Left hindlimb (tissue), 1 donor: ENCODE measurements at regions not wholly inside any gene's neighbourhood (a gene's known extent, or its start where the extent isn't known, plus 50 kb on each side); places are given as distances from the start of the nearest gene placed in this dataset.
"Not testable (repeated sequence)": the region's sequence is repeated elsewhere in the genome, so short reads cannot be mapped to it uniquely, and the experiment has no call there.

Experiments
- DNase-seq: peaks from one replicate; pipeline ENCODE4 v3.0.0-alpha.2; 2018

DNA sequence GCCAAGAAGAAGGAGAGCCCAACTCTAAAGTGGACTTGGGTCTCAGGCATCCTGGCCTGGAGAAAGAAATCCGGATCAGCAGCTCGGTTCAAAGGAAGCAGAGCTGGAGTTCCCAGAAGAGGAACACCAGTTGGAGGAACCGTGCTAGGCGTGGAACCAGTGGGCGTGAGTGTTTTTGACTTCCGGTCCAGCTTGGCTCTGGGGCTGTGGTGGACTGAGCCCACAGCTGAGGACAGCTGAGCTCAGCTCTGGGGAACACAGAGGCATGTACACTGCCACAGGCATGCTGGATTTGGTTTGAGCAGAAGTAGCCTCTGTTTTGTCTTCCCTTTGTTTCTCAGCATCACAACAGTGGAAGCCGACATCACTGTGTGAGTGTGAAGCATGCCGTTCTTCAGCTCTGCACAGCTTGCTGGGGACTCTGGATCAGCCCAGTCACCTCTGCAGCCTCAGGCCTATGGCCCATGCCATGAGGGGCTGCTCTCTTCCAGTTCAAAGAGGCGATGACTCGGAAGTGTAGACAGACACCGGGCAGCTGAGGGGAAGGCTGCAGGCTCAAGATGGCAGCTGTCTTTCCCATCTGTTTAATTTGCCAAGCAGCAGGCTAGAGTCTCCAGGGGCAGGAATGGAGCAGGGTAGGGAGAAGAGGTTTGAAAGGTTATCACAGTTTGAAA is 185.8 kb upstream of the UBE3A start:
- no peak for DNase-seq

DNA sequence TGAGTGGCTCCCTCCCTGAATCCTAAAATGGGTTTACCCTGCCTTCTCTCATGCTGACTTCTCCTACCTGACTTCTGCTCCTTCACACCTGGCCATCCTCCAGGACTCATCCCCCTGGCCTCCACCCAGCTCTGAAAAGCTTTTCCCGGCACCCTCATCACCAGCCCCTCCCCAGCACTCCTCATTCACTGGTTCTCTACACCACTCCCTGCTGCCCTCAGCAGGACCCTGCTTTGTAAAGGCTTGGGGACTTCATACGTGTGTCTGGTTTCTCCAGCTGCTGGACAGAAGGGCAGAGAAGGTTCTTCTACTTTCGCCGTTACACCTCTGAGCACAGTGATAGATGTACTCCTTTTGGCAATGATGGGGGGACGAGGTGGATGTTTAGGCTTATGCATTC is 184.9 kb upstream of the UBE3A start:
- DNase-seq: no peak

DNA sequence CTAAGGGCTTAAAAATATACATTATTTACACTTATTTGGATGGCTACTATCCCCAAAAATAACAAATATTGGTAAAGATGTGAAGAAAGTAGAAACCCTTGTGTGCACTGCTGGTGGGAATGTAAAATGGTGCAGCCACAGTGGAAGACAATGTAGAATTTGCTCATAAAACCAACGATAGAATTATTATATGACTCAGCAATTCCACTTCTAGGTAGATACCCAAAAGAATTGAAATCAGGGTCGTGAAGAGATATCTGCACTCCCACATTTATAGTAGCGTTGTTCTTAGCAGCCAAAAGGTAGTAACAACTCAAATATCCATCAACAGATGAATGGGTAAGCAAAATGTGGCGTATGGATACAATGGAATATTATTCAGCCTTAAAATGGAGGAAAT is 181.6 kb upstream of the UBE3A start:
- DNase-seq: no peak

DNA sequence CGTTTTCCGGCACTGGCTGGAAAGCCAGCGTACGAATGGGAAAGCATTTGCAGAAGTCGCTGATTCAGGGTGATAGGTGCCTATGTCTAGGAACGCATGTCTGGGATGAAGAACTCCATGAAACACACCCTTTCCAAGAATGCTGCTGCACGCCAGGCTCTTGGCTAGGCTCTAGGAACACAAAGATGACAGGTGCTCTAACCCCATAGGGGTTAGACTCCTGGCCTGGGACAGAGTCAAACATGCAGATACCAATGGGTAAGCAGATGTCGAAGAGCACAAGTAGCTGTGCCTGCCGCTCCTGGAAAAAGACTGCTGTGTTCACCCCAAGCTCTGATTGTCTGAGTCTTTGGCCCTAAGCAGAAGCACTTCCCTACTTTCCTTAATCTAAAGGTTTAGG is 180.9 kb upstream of the UBE3A start:
- no peak for DNase-seq

DNA sequence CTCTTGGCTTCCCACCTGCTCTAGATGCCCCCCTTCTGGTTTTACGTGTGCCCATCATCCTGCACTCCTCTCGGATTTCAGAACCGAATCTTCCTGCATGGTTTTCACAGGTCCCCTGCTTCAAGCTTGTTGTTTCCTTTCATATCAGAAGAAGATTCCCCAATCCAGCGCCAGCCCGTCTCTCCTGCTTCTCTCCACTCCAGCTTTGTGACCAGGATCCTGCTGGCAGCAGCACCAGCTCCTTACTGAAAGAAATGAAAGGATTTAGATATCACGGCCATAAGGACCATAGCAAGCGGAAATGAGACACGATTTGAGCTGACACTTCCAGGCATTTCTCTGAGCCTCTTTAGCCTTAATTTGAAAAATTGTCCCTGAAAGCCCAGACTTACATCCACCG is 180.3 kb upstream of the UBE3A start:
- DNase-seq: no peak

DNA sequence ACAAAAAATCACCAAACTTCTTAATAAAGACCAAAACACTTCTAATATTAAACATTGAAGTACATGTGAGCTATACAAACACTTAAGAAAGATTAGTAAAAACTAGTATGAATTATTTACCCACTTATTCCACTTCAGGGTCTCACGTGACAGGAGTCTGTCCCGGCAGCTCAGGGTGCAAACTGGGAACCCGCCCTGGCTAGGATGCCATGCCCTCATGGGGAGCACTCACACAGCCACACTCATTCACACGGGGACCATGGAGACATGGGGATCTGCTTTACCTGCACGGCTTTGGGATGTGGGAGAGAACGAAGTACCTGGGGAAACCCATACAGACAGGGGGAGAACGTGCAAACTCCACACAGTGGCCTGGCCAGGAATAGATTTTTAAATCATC is 179.3 kb upstream of the UBE3A start:
- no peak for DNase-seq

DNA sequence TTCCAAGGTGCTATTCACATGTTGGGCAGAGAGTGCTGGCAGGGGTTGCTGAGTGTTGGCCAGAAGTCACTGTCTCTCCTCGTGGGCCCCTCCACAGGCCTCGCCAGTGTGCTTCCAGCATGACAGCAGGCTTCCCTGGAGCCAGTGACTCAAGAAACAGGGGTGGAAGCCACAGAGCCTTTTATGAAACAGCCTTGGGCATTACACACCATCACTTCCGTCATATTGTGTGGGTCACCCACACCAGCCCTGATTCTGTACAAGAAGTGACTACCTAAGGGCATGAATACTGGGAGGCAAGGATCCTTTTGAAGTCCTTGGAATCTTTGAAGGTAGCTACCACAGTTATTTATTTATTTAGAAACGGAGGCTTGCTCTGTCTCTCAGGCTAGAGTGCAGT is 177.6 kb upstream of the UBE3A start:
- DNase-seq: no peak

DNA sequence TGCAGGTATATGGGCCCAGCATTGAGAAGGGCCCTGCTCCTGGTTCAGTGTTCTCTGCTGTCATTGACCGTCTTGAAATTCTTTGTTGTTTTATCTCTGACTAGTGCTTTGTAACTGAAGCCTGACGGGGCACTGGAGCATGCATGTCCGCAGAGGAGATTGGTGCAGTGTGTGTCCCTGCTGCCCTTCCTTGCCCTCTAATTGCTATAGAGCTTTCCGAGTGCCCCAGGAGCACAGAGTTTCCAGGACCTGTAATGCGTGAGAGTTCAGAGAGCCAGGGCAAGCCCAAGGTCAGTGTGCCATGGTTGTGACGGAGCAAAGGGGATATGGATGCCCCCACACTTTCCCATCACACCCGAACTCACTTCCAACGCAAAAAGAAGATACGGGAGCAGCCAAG is 174.3 kb upstream of the UBE3A start:
- no peak for DNase-seq

DNA sequence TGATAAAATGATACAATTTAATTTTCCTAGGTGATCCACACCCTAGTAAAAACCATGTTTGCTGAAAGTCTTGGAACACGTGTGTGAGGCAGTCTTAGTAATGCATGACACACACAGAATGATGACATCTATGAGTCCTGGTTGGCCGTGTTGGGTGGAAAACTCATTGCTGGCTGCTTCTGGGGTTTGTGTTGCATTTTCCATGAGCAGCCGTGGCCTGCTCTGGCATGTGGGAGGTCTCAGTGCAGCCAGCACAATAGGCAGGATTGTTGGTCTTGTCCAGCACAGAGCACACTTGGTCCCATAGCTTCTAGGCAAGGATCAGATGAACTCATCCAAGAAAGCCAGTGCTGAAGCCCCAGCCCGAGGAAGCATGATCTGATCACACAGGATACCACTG is 172.8 kb upstream of the UBE3A start:
- peak; percentile 83 for DNase-seq

DNA sequence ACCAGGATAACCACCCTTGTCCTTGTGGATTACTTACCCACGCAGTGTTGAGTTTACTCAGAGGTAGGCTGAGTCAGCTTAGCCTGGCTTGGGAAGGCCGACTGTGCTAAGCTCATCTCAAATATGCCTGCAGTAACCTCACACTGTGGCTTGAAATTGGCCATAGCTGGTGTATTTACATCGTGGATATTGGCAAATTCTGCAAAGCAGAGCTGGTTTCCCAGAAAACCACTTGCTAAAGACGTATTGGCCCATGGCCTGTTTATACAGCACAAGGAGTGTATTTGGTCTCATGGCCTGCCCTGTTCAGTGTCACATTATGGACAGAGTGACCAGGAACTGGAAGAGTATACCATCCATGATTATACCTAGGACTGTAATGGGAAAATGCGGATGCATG is 170.5 kb upstream of the UBE3A start:
- DNase-seq: no peak

DNA sequence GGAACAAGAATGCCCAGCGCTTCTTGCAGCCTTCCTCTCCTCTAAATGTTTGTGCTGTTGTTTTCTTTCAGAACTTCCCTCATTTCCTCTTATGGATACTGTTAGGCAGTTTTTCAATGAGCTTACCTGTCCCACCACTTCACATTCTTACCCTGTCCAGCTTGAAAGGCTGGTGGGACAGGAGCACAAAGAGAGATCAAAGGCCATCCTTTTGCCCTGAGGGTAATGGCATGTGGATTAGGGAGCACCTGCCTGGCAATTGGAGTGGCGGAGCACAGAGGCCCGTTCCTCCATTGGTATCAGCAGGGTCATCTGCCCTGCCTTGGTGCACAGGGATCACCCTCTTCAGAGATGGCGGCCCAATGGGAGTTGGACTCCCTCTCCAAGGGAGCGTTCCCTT is 170.1 kb upstream of the UBE3A start:
- DNase-seq: no peak

DNA sequence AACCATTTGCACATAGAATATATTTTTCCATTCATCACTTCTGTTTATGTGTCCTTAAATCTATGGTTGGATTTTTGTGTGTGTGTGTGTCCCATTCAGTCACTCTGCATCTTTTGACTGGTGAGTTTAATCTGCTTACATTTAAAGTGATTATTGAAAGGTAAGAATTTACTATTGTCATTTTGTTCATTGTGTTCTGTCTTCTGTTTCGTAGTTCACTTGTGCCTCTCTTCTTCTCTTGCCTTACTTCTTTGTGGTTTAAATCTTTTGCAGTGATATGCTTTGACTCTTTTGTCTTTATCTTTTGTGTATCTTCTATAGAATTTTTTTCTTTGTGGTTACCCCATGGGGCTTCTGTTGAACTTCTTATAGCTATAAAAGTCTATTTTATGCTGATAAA is 166.3 kb upstream of the UBE3A start:
- DNase-seq: no peak

DNA sequence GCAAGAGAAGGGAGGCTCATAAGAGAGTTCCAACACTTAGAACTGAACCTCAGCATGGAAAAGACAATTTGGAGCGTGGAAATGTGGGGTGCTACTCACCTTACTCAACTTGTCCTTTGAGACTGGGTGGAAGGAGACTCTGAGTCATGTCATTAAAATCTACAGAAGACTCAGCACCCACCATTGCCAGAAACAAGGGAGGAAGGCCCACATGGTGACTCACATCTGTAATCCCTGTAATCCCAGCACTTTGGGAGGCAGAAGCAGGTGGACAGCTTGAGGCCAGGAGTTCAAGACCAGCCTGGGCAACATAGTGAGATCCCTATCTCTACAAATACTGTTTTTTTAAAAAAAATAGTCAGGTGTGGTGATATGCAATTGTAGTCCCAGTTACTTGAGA is 161.9 kb upstream of the UBE3A start:
- no peak for DNase-seq

DNA sequence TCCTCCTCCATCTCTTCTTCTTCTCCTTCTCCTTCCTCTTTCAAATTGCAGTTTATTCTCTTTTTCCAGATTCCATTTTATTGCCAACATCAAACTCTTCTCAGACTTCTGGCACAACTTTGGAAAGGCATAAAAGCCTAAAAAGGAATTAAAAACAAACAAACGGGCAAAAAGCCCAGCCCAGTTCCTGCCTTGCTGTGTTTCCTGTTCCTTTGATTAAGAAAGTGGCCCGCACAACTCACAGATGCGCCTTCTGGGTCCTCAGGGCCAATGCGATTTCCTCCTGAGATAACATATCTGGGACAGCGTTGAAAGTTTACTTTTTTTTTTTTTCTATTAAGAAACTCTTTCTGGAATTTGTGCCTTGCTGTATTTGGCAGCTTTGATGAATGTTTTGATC is 158.7 kb upstream of the UBE3A start:
- no peak for DNase-seq

DNA sequence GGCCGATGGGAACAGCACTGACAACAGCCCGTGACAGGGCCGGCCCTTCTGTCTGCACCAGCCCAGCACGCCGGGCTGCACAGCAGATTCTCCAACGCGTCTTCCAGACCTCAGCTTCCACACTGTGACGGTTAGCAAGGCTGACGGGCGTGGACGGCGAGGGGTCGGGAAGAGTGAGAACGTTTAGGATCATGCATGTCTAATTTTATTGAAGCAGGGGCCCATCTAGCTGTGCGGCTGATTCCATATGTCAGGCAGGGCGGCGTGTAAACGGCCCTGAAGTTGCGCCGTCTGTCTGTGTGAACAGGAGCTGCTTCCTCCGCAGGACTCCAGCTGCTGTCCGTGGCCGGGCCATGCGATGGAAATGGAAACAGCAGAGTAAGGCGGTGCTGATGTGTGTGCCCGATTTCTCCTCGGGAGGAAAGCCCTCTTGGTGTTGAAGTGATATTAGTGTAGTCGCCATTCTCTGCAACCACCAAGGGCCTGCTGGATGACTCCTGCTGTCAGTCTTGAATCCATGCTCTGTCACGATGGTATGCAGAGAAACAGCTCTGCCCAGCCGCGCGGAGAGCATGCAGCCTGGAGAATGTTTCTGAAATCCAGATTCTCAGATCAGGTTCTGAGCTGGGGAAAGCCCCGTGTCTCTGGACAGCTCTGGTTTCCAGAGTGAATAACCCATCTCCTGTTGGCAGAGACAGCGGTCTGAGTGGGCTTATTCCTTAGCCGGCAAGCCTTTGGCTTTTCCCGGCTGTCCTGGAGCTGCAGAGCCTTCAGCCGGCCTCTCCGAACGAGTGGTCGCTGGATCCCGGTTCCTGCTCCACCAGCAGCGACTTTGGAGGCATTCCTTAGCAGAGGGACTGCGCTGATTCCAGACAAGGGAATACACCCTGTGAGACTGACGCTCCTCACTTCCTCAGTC is 158.1 kb upstream of the UBE3A start:
- DNase-seq: no peak

DNA sequence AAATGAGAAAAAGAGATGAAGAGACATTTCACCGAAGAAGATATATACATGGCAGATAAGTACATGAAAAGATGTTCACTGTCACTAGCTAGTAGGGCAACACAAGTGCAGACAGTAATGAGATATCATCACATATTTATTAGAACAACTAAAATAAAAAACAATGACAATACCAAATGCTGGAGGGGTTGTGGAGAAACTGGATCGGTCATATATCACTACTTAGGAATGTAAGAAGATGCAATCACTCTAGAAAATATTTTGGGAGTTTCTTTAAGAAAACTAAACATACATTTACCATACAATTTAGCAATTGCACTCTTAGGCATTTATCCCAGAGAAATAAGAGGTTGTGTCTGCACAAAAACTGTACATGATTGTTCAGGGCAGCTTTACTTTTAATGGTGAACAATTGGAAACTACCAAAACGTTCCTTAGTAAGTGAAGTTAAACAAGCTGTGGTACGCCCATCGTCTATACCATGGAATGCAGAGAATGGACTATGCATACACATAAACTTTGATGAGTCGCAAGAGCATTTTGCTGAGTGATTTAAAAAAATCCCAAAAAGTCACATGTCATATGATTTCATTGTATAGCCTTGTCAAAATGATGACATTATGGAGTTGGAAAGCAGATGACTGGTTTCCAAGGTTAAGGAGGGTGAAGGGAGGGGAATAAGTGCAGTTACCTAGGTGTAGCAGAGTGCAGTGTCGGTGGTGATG is 149.0 kb upstream of the UBE3A start:
- no peak for DNase-seq

DNA sequence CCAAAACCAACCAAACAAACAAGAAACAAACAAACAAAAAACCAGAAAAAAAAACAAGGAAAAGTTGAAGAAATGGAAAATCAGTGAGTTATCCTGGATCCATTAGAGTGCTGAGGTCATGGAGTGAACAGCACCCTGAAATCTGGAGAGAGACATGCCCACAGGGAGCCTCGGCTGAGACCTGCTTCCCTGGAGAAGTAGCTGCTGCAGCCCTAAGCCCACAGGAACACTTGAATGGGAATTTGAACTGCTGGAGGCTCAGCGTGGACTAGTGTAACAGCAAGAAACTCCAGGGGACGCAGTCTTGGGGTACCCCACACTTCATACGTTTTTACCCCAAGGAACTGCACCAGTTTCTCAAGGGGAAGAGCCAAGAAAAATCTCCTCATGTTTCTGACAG is 144.1 kb upstream of the UBE3A start:
- no peak for DNase-seq

DNA sequence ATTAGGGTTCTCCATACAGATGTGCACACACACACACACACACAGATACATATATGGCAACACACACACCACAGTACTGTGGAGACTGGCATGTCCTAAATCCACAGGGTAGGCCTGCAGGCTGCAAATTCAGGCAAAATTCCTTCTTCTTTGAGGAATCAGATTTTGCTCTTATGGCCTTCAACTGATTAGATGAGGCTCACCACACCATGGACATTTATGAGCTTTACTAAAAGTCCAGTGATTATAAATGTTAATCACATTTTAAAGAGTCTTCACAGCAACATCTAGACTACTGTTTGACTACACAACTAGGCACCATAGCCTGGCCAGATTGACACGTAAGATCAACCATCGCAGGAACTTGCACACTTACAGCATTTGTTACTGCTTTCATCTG is 140.3 kb upstream of the UBE3A start:
- no peak for DNase-seq

DNA sequence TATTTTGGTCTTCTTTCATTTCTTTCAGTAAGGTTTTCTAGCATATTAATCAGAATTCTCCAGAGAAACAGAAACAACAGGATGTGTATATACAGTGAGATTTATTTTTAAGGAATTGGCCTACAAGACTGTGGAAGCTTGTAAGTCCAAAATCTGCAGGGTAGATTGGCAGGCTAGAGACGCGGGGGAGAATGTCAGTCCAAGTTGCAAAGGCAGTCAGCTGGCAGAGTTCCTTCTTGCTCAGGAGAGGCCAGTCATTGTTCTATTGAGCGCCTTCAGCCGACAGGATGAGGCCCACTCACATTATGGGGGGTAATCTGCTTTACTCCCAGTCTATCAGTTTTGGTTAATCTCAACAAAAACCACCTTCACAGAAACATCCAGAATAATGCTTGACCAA is 133.4 kb upstream of the UBE3A start:
- DNase-seq: no peak

DNA sequence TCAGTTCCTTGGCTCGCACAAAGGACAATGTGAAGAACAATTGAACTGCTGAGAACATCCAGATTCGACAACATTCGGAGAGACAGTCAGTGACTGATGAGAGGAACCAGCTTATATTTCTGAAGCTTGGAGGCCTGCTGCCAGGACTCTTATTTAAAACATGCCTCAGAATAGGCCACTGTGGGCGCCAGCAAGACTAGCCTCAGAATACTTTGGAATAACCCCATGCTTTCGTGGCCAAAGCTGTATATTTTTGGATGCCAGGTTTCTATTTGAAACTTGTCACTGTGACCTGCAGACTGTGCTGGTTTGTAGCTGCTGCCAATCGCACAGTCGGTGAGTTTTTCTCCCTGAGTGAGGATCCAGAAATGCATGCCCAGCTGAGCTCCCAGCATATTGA is 129.9 kb upstream of the UBE3A start:
- DNase-seq: peak; percentile 73

DNA sequence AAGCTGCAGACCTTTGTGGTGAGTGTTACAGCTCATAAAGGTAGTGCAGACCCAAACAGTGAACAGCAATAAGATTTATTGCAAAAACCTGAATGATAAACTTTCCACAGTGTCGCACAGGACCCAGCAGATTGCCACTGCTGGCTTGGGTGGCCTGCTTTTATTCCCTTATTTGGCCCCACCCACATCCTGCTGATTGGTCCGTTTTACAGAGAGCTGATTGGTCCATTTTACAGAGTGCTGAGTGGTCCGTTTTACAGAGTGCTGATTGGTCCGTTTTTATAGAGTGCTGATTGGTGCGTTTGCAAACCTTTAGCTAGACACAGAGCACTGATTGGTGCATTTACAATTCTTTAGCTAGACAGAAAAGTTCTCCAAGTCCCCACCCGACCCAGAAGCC is 127.7 kb upstream of the UBE3A start:
- not testable (repeated sequence) for DNase-seq

DNA sequence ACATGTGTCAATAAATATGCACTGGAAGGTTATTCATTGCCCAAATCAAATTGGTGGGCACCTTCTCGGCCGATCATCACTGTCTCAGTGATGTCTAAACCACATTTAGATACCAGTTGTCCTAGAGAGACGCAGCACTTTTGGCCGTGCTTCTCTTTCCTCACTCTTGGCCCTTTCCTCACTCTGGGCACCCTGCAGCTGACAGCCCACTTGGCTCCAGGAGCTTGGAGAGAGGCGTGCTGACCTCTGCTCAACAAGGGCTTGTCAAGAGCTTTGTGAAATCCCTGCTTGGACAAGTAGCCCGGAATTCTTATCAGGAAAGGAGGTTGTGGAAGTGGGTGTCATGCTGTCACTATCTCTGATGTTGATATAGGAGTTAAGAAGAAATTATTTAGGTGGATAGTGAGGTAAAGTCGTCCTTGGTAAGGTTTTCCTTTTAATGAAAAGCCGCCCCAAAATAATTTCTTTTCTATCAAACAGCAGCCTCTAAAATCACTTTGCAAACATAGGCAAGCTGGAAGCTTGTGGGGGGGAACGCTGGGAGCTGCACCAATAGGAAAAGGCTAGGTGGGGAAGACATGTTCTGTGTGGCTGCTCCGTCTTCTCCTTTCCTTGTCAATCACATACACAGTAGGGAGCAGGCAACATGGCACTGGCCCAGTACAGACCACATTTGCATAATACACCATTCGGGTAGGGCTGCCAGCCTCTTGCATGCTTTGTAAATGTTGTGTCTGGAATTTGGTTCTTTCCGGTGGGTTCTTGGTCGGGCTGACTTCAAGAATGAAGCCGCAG is 126.8 kb upstream of the UBE3A start:
- DNase-seq: no peak

DNA sequence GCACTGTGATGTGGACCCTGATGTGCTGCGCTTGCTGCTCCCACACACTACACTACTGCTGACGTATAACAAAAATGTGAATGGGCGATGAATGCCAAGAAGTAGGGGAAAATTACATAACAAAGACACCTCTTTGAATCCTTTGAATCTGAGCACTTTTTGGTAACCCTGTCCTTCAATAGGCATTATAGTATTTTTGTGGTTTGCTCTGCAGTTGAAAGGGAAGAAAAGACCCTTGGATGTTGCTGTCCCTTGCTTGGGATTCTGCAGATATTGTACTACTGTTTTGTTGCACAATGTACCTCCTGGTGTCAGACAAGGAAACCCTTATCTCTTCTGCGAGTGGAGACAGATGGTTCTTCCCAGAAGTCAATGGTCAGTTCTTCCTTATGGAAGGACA is 124.8 kb upstream of the UBE3A start:
- no peak for DNase-seq
